Muscle of back (tissue), 3 donors: ENCODE measurements at regions not wholly inside any gene's neighbourhood (a gene's known extent, or its start where the extent isn't known, plus 50 kb on each side); places are given as distances from the start of the nearest gene placed in this dataset.
A peak's percentile ranks its signal among the peaks of the same experiment; 100 is the strongest.
"Not testable (repeated sequence)": the region's sequence is repeated elsewhere in the genome, so short reads cannot be mapped to it uniquely, and the experiment has no call there.

ENCODE experiments used
- DNase-seq, 3 donors: peaks; one replicate each; pipeline versions ENCODE4 v3.0.0 to v3.0.0-alpha.2; 2013

GRCh38 chr10:101280511-101280910 is 51.2 kb upstream of the LBX1 start:
- DNase-seq: no peak

GRCh38 chr10:101280921-101281320 is 51.7 kb upstream of the LBX1 start:
- DNase-seq: not testable (repeated sequence)

- DNase-seq: no peak
Measured at GRCh38 chr10:101282947-101283346, 53.7 kb upstream of the LBX1 start.

- DNase-seq: no peak
Measured at GRCh38 chr10:101283762-101284100, 54.5 kb upstream of the LBX1 start.

- no peak for DNase-seq
Measured at GRCh38 chr10:101284101-101284743, 55.0 kb upstream of the LBX1 start.

GRCh38 chr10:101284744-101285463 is 55.6 kb upstream of the LBX1 start:
- DNase-seq: no peak

GRCh38 chr10:101285519-101286070 is 56.3 kb upstream of the LBX1 start:
- no peak for DNase-seq

- no peak for DNase-seq
Measured at GRCh38 chr10:101286248-101287046, 57.2 kb upstream of the LBX1 start.

GRCh38 chr10:101287183-101287996 is 58.1 kb upstream of the LBX1 start:
- DNase-seq: no peak

- no peak for DNase-seq
Measured at GRCh38 chr10:101287997-101288635, 58.9 kb upstream of the LBX1 start.

- no peak for DNase-seq
Measured at GRCh38 chr10:101289541-101289940, 60.3 kb upstream of the LBX1 start.

GRCh38 chr10:101290431-101290830 is 61.2 kb upstream of the LBX1 start:
- no peak for DNase-seq

- DNase-seq: no peak
Measured at GRCh38 chr10:101290881-101291280, 61.6 kb upstream of the LBX1 start.

- peak; percentile 58 to 81 (median 73) for DNase-seq
Measured at GRCh38 chr10:101291331-101292193, 62.3 kb upstream of the LBX1 start.

GRCh38 chr10:101292194-101293006 is 61.6 kb upstream of the BTRC start:
- peak in 1 of 3 donors; percentile 76 for DNase-seq

GRCh38 chr10:101293007-101293723 is 60.8 kb upstream of the BTRC start:
- DNase-seq: no peak

GRCh38 chr10:101294109-101294508 is 59.9 kb upstream of the BTRC start:
- no peak for DNase-seq

GRCh38 chr10:101295261-101295660 is 58.7 kb upstream of the BTRC start:
- DNase-seq: peak in 1 of 3 donors; percentile 56
